ES-I3 (cell line): ENCODE measurements at regions not wholly inside any gene's neighbourhood (a gene's known extent, or its start where the extent isn't known, plus 50 kb on each side); places are given as distances from the start of the nearest gene placed in this dataset.

ENCODE experiments used
- H3K36me3 ChIP-seq: 2 replicates; pipeline ENCODE4 v1.6.1; 2013; ENCODE audit warnings: mild to moderate bottlenecking, low read length, control low read depth, moderate library complexity; ENCODE audit not compliant: insufficient read depth
- H3K4me1 ChIP-seq: 2 replicates; pipeline ENCODE4 v1.6.1; 2013; ENCODE audit warnings: mild to moderate bottlenecking, control low read depth, low read length; ENCODE audit not compliant: insufficient read depth
- H3K9ac ChIP-seq: 2 replicates; pipeline ENCODE4 v1.6.1; 2013; ENCODE audit warnings: low read depth, mild to moderate bottlenecking, low read length, moderate library complexity
- H3K9me3 ChIP-seq: 2 replicates; pipeline ENCODE4 v1.6.1; 2013; ENCODE audit warnings: mild to moderate bottlenecking, low read length, moderate library complexity; ENCODE audit not compliant: control insufficient read depth, insufficient read depth

GRCh38 chr15:66950114-66950513, 115.3 kb upstream of the SMAD3 start:
- Histone ChIP-seq H3K36me3 (no peaks in the 10 kb centered on the region), H3K4me1 (no peaks in the 10 kb centered on the region), H3K9me3 (no peaks in the 10 kb centered on the region)

DNA sequence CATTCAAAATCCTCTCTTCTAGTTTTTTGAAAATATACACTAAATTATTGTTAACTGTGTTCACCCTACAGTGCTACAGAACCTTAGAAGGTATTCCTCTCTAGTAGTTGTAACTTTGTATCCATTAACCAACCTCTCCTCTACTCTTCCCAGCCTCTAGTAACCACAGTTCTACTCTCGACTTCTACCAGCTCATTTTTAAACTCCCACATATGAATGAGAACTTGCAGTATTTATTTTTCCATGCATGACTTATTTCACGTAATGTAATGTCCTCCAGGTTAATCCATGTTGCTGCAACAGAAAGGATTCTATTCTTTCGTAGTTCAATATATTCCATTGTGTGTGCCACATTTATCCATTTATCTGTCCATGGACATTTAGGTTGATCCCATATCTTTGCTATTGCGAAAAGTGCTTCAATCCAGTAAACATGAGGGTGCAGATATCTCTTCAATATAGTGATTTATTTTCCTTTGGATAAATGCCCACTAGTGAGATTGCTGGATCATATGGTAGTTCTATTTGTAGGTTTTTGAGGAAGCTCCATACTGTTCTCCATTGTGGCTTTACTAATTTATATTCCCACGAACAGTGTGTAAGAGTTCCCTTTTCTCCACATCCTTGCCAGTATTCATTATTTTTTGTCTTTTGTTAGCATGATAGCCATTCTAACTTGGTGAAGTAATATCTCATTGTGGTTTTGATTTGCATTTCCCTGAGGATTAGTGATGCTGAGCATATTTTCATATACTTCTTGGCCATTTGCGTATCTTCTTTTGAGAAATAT, 113.7 kb upstream of the SMAD3 start:
- Histone ChIP-seq H3K9me3 (no peaks in the 10 kb centered on the region), H3K9ac (no peak overlapping the region), H3K4me1 (no peaks in the 10 kb centered on the region), H3K36me3 (no peaks in the 10 kb centered on the region)

More at GRCh38 chr15:66950114-66950513, 115.3 kb upstream of the SMAD3 start:
- no peak overlapping the region for H3K9ac ChIP-seq

DNA sequence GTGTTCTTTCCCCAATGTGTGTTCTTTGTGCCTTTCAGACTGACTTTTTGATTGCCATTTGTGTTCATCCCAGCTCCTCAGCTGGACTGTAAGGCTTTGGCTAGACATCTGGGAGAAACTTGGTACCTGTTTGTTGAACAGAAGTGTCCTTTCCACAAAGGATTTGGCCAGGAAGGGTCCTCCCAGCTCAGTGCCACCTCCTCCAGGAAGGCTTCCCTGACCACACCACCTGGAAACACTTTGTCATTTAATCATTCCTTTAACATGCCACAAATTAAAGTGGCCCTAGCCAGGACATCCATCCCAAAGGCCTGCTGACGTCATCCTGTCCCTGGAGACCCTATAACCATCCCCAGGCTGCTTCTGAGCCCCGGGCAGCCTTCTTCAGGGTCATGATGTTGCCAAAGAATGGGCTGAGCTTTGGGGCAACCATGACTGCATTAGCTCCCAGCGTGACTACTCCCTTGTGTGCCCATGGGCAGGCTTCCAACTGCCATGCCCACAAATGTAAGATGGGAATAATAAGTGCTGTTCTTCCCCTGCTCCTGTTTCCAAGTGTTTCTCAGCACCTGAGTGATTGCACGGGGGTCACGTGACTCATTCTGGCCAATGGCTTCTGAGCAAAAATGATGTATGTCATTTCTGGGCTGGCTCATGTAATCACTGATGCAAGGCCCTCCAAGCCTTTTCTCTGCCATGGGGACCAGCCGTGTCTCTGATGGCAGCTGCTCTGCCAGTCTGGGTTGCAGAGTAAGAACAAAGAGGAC, 112.5 kb upstream of the SMAD3 start:
- Histone ChIP-seq H3K9ac (no peak overlapping the region), H3K9me3 (no peaks in the 10 kb centered on the region), H3K36me3 (no peaks in the 10 kb centered on the region), H3K4me1 (no peaks in the 10 kb centered on the region)

GRCh38 chr15:66953523-66954229, 111.7 kb upstream of the SMAD3 start:
- Histone ChIP-seq H3K9me3 (no peaks in the 10 kb centered on the region), H3K36me3 (no peaks in the 10 kb centered on the region), H3K9ac (no peak overlapping the region), H3K4me1 (no peaks in the 10 kb centered on the region)

- H3K36me3 ChIP-seq, result no peaks in the 10 kb centered on the region
- no peaks in the 10 kb centered on the region for H3K9me3 ChIP-seq
- H3K9ac ChIP-seq, result no peak overlapping the region
- no peaks in the 10 kb centered on the region for H3K4me1 ChIP-seq
Observed at GRCh38 chr15:66954601-66955000, 110.8 kb upstream of the SMAD3 start.

- H3K36me3 ChIP-seq, result no peaks in the 10 kb centered on the region
- no peak overlapping the region for H3K9ac ChIP-seq
- H3K4me1 ChIP-seq, result no peaks in the 10 kb centered on the region
- no peaks in the 10 kb centered on the region for H3K9me3 ChIP-seq
Observed at GRCh38 chr15:66955001-66955516, 110.3 kb upstream of the SMAD3 start.

GRCh38 chr15:66955871-66956585, 109.4 kb upstream of the SMAD3 start:
- no peaks in the 10 kb centered on the region for H3K36me3 ChIP-seq
- H3K9ac ChIP-seq, result no peak overlapping the region
- H3K4me1 ChIP-seq, result no peaks in the 10 kb centered on the region
- no peaks in the 10 kb centered on the region for H3K9me3 ChIP-seq

- Histone ChIP-seq H3K9ac (no peak overlapping the region), H3K4me1 (no peaks in the 10 kb centered on the region), H3K9me3 (no peaks in the 10 kb centered on the region), H3K36me3 (no peaks in the 10 kb centered on the region)
Observed at GRCh38 chr15:66956672-66957430, 108.6 kb upstream of the SMAD3 start.

GRCh38 chr15:66957431-66957720, 108.0 kb upstream of the SMAD3 start:
- no peaks in the 10 kb centered on the region for H3K36me3 ChIP-seq
- no peaks in the 10 kb centered on the region for H3K4me1 ChIP-seq
- no peaks in the 10 kb centered on the region for H3K9me3 ChIP-seq
- H3K9ac ChIP-seq, result no peak overlapping the region

GRCh38 chr15:66959066-66959465, 106.3 kb upstream of the SMAD3 start:
- Histone ChIP-seq H3K9ac (no peak overlapping the region), H3K9me3 (no peaks in the 10 kb centered on the region), H3K4me1 (no peaks in the 10 kb centered on the region), H3K36me3 (no peaks in the 10 kb centered on the region)

- Histone ChIP-seq H3K9ac (no peak overlapping the region), H3K4me1 (no peaks in the 10 kb centered on the region)
Observed at GRCh38 chr15:66959875-66960274, 105.5 kb upstream of the SMAD3 start.

GRCh38 chr15:66960519-66960918, 104.9 kb upstream of the SMAD3 start:
- no peaks in the 10 kb centered on the region for H3K4me1 ChIP-seq

More at GRCh38 chr15:66959875-66960274, 105.5 kb upstream of the SMAD3 start:
- H3K9me3 ChIP-seq, result no peaks in the 10 kb centered on the region
- H3K36me3 ChIP-seq, result no peaks in the 10 kb centered on the region

DNA sequence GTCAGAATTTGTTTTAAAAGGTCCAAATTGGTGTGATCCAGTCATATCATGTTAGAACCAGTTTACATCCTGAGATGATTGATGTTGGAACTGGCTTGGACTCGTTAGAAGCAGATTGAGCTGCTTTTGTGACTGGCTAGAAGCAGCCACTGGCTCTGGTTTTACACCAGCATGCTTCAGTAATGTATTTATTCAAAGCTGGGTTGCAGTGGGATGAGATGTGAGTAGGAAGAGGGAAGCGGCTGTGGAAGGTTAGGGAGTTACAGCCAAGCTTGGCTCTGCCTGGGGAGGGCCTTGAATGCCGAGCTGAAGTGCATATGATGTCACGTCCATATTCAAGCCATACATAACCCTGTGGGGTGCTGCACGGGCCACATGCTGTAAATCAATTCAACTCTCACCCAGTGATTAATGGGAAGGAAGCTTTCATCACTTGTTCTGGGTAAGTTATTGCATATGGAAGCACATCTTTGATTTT, 104.0 kb upstream of the SMAD3 start:
- Histone ChIP-seq H3K9me3 (no peaks in the 10 kb centered on the region), H3K9ac (no peak overlapping the region), H3K4me1 (no peaks in the 10 kb centered on the region), H3K36me3 (no peaks in the 10 kb centered on the region)

More at GRCh38 chr15:66960519-66960918, 104.9 kb upstream of the SMAD3 start:
- no peaks in the 10 kb centered on the region for H3K36me3 ChIP-seq
- no peaks in the 10 kb centered on the region for H3K9me3 ChIP-seq
- H3K9ac ChIP-seq, result no peak overlapping the region
